Kidney (tissue), 13 donors: ENCODE measurements at regions not wholly inside any gene's neighbourhood (a gene's known extent, or its start where the extent isn't known, plus 50 kb on each side); places are given as distances from the start of the nearest gene placed in this dataset.

Experiments
- DNase-seq, 5 donors: peaks; one replicate each; pipeline ENCODE4 v3.0.0-alpha.2; 2013 to 2020
- FAIRE-seq: peaks from 2 replicates; lab custom pipeline; 2012; peaks lifted over from hg19 to GRCh38; lab: Jason Lieb, UNC
- H3K27ac ChIP-seq, 2 donors: one replicate each; pipeline ENCODE4 v1.7.0; 2013; ENCODE audit warnings: low read depth in 2 of 2, low read length in 2 of 2, inconsistent platforms in 1 of 2
- H3K27me3 ChIP-seq: one replicate; pipeline ENCODE4 v1.7.1; 2013; ENCODE audit warnings: low read length, inconsistent platforms; ENCODE audit not compliant: control insufficient read depth, insufficient read depth
- H3K36me3 ChIP-seq, 3 donors: one replicate each; pipeline versions ENCODE4 v1.7.0 to v1.7.1; 2013; ENCODE audit warnings: low read length in 3 of 3, control low read depth in 1 of 3, inconsistent platforms in 1 of 3; ENCODE audit not compliant: insufficient read depth in 3 of 3, control insufficient read depth in 2 of 3
- H3K4me1 ChIP-seq, 3 donors: one replicate each; pipeline versions ENCODE4 v1.7.0 to v1.7.1; 2013; ENCODE audit warnings: low read length in 3 of 3, inconsistent platforms in 1 of 3, low read depth in 1 of 3; ENCODE audit not compliant: control insufficient read depth in 2 of 3, insufficient read depth in 2 of 3
- H3K4me3 ChIP-seq, 3 donors: one replicate each; pipeline versions ENCODE4 v1.7.0 to v1.8.1; 2013; ENCODE audit warnings: low read length in 3 of 3, control low read depth in 1 of 3, inconsistent platforms in 1 of 3
- H3K9ac ChIP-seq, 3 donors: one replicate each; pipeline versions ENCODE4 v1.7.0 to v1.7.1; 2013; ENCODE audit warnings: low read length in 3 of 3, control low read depth in 1 of 3, inconsistent platforms in 1 of 3
- H3K9me3 ChIP-seq, 3 donors: one replicate each; pipeline versions ENCODE4 v1.7.0 to v1.7.1; 2013; ENCODE audit warnings: low read length in 3 of 3, control low read depth in 1 of 3, inconsistent platforms in 1 of 3; ENCODE audit not compliant: control insufficient read depth in 2 of 3, insufficient read depth in 1 of 3
- intact Hi-C: fragments of 100-400 bp; cut with DNase I; formaldehyde crosslinking; loops from one replicate; pipeline ENCODE4 v1.11.1; 2022
- TF ChIP-seq, protein P1 (sequence below): IDR thresholded peaks from 3 replicates; pipeline ENCODE4 v1.5.1; 2012; ENCODE audit warnings: mild to moderate bottlenecking, moderate library complexity, borderline replicate concordance; ENCODE audit not compliant: insufficient read depth; ENCODE audit errors: extremely low read depth
- donor health status: control.
- donor health status: control.
- donor health status: control.
- donor health status: control.
- donor health status: control.
- donor health status: DM: yes; HTN: yes; CAD: no.
- donor health status: Normal renal cell carcinoma (clear cell type).

GRCh38 chr9:22210262-22210661 lies 201.2 kb upstream of the CDKN2B start:
- Histone ChIP-seq H3K27me3 (no peaks in the 10 kb centered on the region), H3K4me1 (no peaks in the 10 kb centered on the region), H3K4me3 (no peak overlapping the region), H3K27ac (no peak overlapping the region), H3K9me3 (no peaks in the 10 kb centered on the region), H3K9ac (no peak overlapping the region), H3K36me3 (no peaks in the 10 kb centered on the region)
- DNase-seq (no peak), FAIRE-seq (no peak)
- TF ChIP-seq, protein P1, sequence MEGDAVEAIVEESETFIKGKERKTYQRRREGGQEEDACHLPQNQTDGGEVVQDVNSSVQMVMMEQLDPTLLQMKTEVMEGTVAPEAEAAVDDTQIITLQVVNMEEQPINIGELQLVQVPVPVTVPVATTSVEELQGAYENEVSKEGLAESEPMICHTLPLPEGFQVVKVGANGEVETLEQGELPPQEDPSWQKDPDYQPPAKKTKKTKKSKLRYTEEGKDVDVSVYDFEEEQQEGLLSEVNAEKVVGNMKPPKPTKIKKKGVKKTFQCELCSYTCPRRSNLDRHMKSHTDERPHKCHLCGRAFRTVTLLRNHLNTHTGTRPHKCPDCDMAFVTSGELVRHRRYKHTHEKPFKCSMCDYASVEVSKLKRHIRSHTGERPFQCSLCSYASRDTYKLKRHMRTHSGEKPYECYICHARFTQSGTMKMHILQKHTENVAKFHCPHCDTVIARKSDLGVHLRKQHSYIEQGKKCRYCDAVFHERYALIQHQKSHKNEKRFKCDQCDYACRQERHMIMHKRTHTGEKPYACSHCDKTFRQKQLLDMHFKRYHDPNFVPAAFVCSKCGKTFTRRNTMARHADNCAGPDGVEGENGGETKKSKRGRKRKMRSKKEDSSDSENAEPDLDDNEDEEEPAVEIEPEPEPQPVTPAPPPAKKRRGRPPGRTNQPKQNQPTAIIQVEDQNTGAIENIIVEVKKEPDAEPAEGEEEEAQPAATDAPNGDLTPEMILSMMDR: no peak
- intact Hi-C loops: no loop called here

DNA sequence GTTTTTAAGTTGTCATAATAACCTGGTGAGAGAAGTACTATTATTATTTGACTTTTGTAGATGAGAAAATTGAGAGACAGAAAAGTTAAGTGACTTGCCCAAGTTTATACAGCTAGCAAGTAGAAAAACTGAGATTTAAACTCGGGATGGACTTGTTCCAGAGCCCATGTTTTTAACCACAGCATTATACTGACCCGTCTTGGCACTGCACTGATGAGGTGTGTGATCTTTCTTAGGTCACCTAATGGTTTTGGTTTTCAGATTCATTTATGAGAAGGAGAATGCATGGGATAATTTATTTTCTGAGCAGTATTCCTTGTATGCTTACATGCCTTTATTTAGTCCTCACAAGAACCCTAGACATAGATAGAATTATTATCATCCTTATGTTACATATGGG lies 201.8 kb upstream of the CDKN2B start:
- TF ChIP-seq, protein P1: no peak
- no peak overlapping the region for H3K27ac ChIP-seq
- FAIRE-seq: no peak

GRCh38 chr9:22211588-22212360 lies 202.7 kb upstream of the CDKN2B start:
- TF ChIP-seq, protein P1: no peak
- Histone ChIP-seq H3K27ac (no peak overlapping the region), H3K9ac (no peak overlapping the region), H3K27me3 (no peaks in the 10 kb centered on the region), H3K9me3 (no peaks in the 10 kb centered on the region), H3K36me3 (no peaks in the 10 kb centered on the region), H3K4me1 (no peaks in the 10 kb centered on the region), H3K4me3 (no peak overlapping the region)
- peak in 1 of 5 donors; percentile 15 for DNase-seq
- intact Hi-C loops: no loop called here
- FAIRE-seq: no peak

More for the DNA sequence above, 201.8 kb upstream of the CDKN2B start:
- DNase-seq: no peak
- Histone ChIP-seq H3K36me3 (no peaks in the 10 kb centered on the region), H3K9ac (no peak overlapping the region), H3K4me3 (no peak overlapping the region), H3K27me3 (no peaks in the 10 kb centered on the region), H3K9me3 (no peaks in the 10 kb centered on the region), H3K4me1 (no peaks in the 10 kb centered on the region)
- intact Hi-C loops: no loop called here
